Lower leg skin (tissue), 3 donors: ENCODE measurements at regions not wholly inside any gene's neighbourhood (a gene's known extent, or its start where the extent isn't known, plus 50 kb on each side); places are given as distances from the start of the nearest gene placed in this dataset.

ENCODE experiments used
- CTCF ChIP-seq, 3 donors: fragments of 450-650 bp; IDR thresholded peaks; one replicate each; pipeline ENCODE4 v1.5.1; 2016; ENCODE audit warnings: antibody characterized with exemption in 3 of 3, mild to moderate bottlenecking in 3 of 3, moderate library complexity in 2 of 3
- POLR2A ChIP-seq, 2 donors: fragments of 450-650 bp; IDR thresholded peaks; one replicate each; pipeline ENCODE4 v1.6.1; 2016 to 2017; ENCODE audit warnings: antibody characterized with exemption in 2 of 2, mild to moderate bottlenecking in 1 of 2, moderate library complexity in 1 of 2

DNA sequence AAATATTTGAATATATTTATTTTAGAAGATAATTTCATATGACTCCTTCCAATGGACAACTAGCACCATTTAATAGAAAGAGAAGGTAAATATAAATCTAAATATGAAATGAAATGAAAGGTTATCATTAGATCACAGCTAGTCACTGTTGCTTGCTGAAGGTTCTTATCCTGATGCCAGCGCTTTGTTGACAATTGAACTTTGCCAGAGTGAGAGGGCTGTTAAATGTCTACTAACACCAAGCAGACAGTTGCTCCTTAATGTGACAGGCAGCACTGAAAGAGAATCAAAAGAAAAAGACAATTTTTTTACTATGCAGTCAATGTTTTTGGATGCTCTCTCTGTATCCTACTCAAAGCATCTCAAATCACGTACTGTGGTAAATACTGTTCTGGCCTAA lies 152.6 kb upstream of the SEMA6A start:
- no peak for TF ChIP-seq CTCF (IDR thresholded peaks at IDR 0.05)
- TF ChIP-seq POLR2A (IDR thresholded peaks at IDR 0.05): no peak
